Panc1 (cell line): ENCODE measurements at regions not wholly inside any gene's neighbourhood (a gene's known extent, or its start where the extent isn't known, plus 50 kb on each side); places are given as distances from the start of the nearest gene placed in this dataset.

Experiments
- ATAC-seq: fragments of 200-7000 bp; cut with Tn5 transposase; 2 replicates; pipeline ENCODE4 v1.9.1; 2020; ENCODE audit warnings: mild to moderate bottlenecking, moderate library complexity
- BruUV-seq: library from RNA; stranded (reverse); fragments of 400-500 nt; replicated peaks from 2 replicates; lab custom pipeline; 2021; lab: Mats Ljungman, UMichigan
- CTCF ChIA-PET: fragments of 300-600 bp; sonication (Branson Sonifier 250); formaldehyde crosslinking; loops from one replicate; lab custom pipeline; 2022; ENCODE audit warnings: antibody characterized with exemption; lab: Charles Lee
- POLR2A ChIA-PET: fragments of 300-600 bp; sonication (Branson Sonifier 250); formaldehyde crosslinking; loops from one replicate; lab custom pipeline; 2022; ENCODE audit warnings: antibody characterized with exemption; lab: Charles Lee
- DNase-seq: peaks from one replicate; pipeline ENCODE4 v3.0.0-alpha.2; 2010; ENCODE audit warnings: low read depth, low spot score
- H3K27ac ChIP-seq: 2 replicates; pipeline ENCODE4 v1.5.1; 2011; ENCODE audit warnings: mild to moderate bottlenecking, low read length, inconsistent platforms
- H3K27me3 ChIP-seq: fragments of 200-500 bp; sonication (Bioruptor generic); 2 replicates; pipeline ENCODE4 v1.6.0; 2014; ENCODE audit warnings: low read length, inconsistent platforms; ENCODE audit not compliant: control insufficient read depth, insufficient read depth
- H3K36me3 ChIP-seq: fragments of 200-500 bp; sonication (Bioruptor generic); 2 replicates; pipeline ENCODE4 v1.5.1; 2014; ENCODE audit warnings: inconsistent platforms, mild to moderate bottlenecking, low read length, moderate library complexity; ENCODE audit not compliant: control insufficient read depth, insufficient read depth
- H3K4me1 ChIP-seq: 2 replicates; pipeline ENCODE4 v1.5.1; 2011; ENCODE audit warnings: inconsistent platforms, mild to moderate bottlenecking, low read length, moderate library complexity; ENCODE audit not compliant: control insufficient read depth, insufficient read depth
- H3K4me3 ChIP-seq, 2 experiments: 2 replicates each; pipeline ENCODE4 v1.5.1; 2011 to 2012; ENCODE audit warnings: low read depth in 2 of 2, low read length in 2 of 2, mild to moderate bottlenecking in 2 of 2, inconsistent platforms in 1 of 2, moderate library complexity in 1 of 2
- H3K9me3 ChIP-seq: fragments of 200-500 bp; sonication (Bioruptor generic); 2 replicates; pipeline ENCODE4 v1.5.1; 2014; ENCODE audit warnings: low read depth, mild to moderate bottlenecking, inconsistent platforms, low read length, moderate library complexity; ENCODE audit not compliant: control insufficient read depth, insufficient read depth
- POLR2AphosphoS5 ChIP-seq: IDR thresholded peaks from 2 replicates; pipeline ENCODE4 v1.6.1; 2012; ENCODE audit warnings: mild to moderate bottlenecking, low read depth, low read length, moderate library complexity
- SIN3A ChIP-seq: IDR thresholded peaks from 2 replicates; pipeline ENCODE4 v1.6.1; 2012; ENCODE audit warnings: low read depth, mild to moderate bottlenecking, low read length, moderate library complexity, borderline replicate concordance; ENCODE audit not compliant: insufficient read depth
- TCF7L2 ChIP-seq: IDR thresholded peaks from 2 replicates; pipeline ENCODE4 v1.6.1; 2011; ENCODE audit warnings: mild to moderate bottlenecking, low read depth, low read length, inconsistent platforms
- in situ Hi-C: cut with HindIII; loops from 2 replicates; pipeline ENCODE4 v1.10.0; 2016; ENCODE audit warnings: low sequenced_read_pairs, low pct_unique_long_range_greater_than_20kb
- intact Hi-C: fragments of 100-400 bp; cut with micrococcal nuclease; formaldehyde crosslinking; loops from one replicate; pipeline ENCODE4 v1.10.0; 2022; ENCODE audit not compliant: unreplicated experiment
- TF ChIP-seq, protein P1 (sequence below): fragments of 450-650 bp; IDR thresholded peaks from 2 replicates; pipeline ENCODE4 v1.5.1; 2017; ENCODE audit warnings: mild to moderate bottlenecking
- TF ChIP-seq, protein P2 (sequence below), 2 experiments: IDR thresholded peaks; 2 replicates each; pipeline ENCODE4 v1.6.1; 2011 to 2012; ENCODE audit warnings: low read depth in 2 of 2, control low read depth in 1 of 2, low read length in 1 of 2, mild to moderate bottlenecking in 1 of 2, moderate library complexity in 1 of 2; ENCODE audit not compliant: insufficient read depth in 1 of 2

DNA sequence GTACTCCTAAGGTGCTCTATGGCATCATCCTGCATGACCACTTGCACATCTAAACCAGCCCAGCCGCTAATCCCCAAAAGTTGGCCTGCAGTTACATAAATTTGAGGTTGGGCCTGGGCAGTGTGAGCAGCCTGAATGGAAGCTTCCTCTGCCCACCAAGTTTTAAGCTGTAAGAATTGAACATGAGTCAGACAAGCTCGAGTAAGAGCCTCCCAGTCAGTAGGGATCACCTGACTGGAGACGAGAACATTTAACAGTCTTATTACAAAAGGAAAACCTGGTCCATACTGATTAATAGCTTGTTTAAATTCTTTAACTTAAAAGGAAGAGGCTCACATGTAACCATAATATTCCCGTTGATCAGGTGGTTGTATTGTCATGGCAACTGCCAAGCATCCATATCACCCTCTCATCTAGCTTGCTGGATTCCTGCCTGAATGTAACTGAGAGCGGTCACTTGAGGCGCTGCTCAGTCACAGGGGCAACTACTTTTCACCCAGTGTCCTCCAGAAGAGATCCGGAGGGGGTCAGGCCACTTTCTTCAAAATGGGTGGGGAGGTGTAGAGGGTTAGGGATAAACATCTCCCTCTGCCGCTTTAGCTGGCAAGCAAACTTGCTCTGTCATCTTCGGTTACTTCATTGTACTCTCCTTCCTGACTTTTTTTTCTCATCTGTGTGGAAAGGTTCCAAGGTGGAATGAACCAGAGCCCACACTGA lies 56.6 kb upstream of the WDR1 start:
- TF ChIP-seq, protein P1, sequence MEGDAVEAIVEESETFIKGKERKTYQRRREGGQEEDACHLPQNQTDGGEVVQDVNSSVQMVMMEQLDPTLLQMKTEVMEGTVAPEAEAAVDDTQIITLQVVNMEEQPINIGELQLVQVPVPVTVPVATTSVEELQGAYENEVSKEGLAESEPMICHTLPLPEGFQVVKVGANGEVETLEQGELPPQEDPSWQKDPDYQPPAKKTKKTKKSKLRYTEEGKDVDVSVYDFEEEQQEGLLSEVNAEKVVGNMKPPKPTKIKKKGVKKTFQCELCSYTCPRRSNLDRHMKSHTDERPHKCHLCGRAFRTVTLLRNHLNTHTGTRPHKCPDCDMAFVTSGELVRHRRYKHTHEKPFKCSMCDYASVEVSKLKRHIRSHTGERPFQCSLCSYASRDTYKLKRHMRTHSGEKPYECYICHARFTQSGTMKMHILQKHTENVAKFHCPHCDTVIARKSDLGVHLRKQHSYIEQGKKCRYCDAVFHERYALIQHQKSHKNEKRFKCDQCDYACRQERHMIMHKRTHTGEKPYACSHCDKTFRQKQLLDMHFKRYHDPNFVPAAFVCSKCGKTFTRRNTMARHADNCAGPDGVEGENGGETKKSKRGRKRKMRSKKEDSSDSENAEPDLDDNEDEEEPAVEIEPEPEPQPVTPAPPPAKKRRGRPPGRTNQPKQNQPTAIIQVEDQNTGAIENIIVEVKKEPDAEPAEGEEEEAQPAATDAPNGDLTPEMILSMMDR, result no peak
- TF ChIP-seq, protein P2, sequence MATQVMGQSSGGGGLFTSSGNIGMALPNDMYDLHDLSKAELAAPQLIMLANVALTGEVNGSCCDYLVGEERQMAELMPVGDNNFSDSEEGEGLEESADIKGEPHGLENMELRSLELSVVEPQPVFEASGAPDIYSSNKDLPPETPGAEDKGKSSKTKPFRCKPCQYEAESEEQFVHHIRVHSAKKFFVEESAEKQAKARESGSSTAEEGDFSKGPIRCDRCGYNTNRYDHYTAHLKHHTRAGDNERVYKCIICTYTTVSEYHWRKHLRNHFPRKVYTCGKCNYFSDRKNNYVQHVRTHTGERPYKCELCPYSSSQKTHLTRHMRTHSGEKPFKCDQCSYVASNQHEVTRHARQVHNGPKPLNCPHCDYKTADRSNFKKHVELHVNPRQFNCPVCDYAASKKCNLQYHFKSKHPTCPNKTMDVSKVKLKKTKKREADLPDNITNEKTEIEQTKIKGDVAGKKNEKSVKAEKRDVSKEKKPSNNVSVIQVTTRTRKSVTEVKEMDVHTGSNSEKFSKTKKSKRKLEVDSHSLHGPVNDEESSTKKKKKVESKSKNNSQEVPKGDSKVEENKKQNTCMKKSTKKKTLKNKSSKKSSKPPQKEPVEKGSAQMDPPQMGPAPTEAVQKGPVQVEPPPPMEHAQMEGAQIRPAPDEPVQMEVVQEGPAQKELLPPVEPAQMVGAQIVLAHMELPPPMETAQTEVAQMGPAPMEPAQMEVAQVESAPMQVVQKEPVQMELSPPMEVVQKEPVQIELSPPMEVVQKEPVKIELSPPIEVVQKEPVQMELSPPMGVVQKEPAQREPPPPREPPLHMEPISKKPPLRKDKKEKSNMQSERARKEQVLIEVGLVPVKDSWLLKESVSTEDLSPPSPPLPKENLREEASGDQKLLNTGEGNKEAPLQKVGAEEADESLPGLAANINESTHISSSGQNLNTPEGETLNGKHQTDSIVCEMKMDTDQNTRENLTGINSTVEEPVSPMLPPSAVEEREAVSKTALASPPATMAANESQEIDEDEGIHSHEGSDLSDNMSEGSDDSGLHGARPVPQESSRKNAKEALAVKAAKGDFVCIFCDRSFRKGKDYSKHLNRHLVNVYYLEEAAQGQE (IDR thresholded peaks at IDR 0.05; ENCODE audit: insufficient read depth in 1 of 2, low read depth in 2 of 2, low read length in 1 of 2), result no peak
- TF ChIP-seq TCF7L2 (no peak), SIN3A (no peak), POLR2AphosphoS5 (no peak)
- Histone ChIP-seq H3K9me3 (no peaks in the 10 kb centered on the region), H3K4me3 (no peak overlapping the region), H3K4me1 (no peaks in the 10 kb centered on the region), H3K36me3 (no peaks in the 10 kb centered on the region), H3K27me3 (0 out of 2 replicates have a peak, but pooled peaks cover 4% of the 10 kb centered on the region), H3K27ac (no peak overlapping the region)
- ChIA-PET CTCF (no interaction called here), POLR2A (no interaction called here)
- intact Hi-C loops, result no loop called here
- BruUV-seq, result no TSS peak
- DNase-seq (no peak), ATAC-seq (no peak)
- in situ Hi-C loops, result no loop called here

DNA sequence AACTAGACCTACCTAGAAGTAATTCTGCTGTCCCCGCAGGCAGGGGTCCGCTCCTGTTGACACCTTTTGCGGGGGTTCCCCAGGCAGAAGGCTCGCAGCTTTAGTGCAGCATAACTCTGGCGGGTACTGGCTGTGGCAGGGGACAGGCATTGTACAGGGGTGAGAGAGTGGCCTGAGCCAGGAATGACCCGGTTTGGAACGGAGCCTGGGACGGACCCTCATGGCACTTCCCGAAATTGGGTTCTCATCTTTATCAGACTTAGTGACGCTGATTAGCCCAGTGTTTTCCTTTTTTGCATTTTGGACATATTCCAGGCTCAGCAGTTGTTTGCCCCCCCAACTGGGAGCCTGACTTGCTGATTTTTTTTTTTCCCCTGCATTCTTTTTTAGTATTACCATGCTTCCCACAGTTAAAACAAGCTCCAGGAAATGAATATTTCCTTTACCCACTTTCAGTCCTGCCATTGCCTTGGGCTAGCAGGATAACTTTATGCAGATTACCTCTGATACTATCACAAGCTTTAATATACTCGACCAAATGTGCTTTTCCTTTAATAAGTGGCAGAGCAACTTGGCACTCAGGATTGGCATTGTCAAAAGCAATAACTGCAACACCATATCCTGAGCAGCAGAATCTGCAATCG lies 55.8 kb upstream of the WDR1 start:
- no TSS peak for BruUV-seq

More for the DNA sequence above, 55.8 kb upstream of the WDR1 start:
- Histone ChIP-seq H3K4me1 (no peaks in the 10 kb centered on the region), H3K4me3 (no peak overlapping the region), H3K9me3 (no peaks in the 10 kb centered on the region), H3K27me3 (0 out of 2 replicates have a peak, but pooled peaks cover 4% of the 10 kb centered on the region), H3K36me3 (no peaks in the 10 kb centered on the region), H3K27ac (no peak overlapping the region)
- no peak for DNase-seq
- TF ChIP-seq POLR2AphosphoS5 (no peak), TCF7L2 (no peak), SIN3A (no peak)
- TF ChIP-seq, protein P2 (IDR thresholded peaks at IDR 0.05; ENCODE audit: insufficient read depth in 1 of 2, low read depth in 2 of 2, low read length in 1 of 2), result no peak
- TF ChIP-seq, protein P1, result no peak
- ATAC-seq, result no peak
- in situ Hi-C loops, result no loop called here
- POLR2A ChIA-PET, result no interaction called here
- CTCF ChIA-PET, result interaction anchor here (0.6 kb wide), 1 partner anchor 12 kb away, joined by 3 read pairs; no protein-coding TSS in a partner anchor
- intact Hi-C loops, result no loop called here
